ENCODE measurements at regions not wholly inside any gene's neighbourhood (a gene's known extent, or its start where the extent isn't known, plus 50 kb on each side); places are given as distances from the start of the nearest gene placed in this dataset.

GRCh38 chr1:36537991-36538390 is 55.3 kb upstream of the CSF3R start:
- TF ChIP-seq CTCF (IDR thresholded peaks at IDR 0.05; ENCODE audit: low read depth, low read length) (no peak), EZH2phosphoT487 (IDR thresholded peaks at IDR 0.05; ENCODE audit: low read depth) (no peak)
